AG04450 (cell line): ENCODE measurements at regions not wholly inside any gene's neighbourhood (a gene's known extent, or its start where the extent isn't known, plus 50 kb on each side); places are given as distances from the start of the nearest gene placed in this dataset.
"Not testable (repeated sequence)": the region's sequence is repeated elsewhere in the genome, so short reads cannot be mapped to it uniquely, and the experiment has no call there.

ENCODE experiments used
- CTCF ChIA-PET: fragments of 300-600, 350-600 bp; formaldehyde crosslinking; extraction: SDS; loops from one replicate; lab custom pipeline; 2022; ENCODE audit warnings: antibody characterized with exemption, inconsistent platforms; lab: Charles Lee
- POLR2A ChIA-PET: fragments of 350-600 bp; formaldehyde crosslinking; extraction: SDS; loops from one replicate; lab custom pipeline; 2021; ENCODE audit warnings: antibody characterized with exemption, inconsistent platforms; lab: Yijun Ruan, JAX
- DNase-seq: peaks from one replicate; pipeline ENCODE4 v3.0.0-alpha.2; 2011; ENCODE audit warnings: low read depth, low spot score
- H3K27ac ChIP-seq: one replicate; pipeline ENCODE4 v1.5.1; 2012; ENCODE audit warnings: low read depth, low read length, control low read depth
- H3K27me3 ChIP-seq: one replicate; pipeline ENCODE4 v1.6.0; 2012; ENCODE audit warnings: low read length; ENCODE audit not compliant: control insufficient read depth, insufficient read depth
- H3K4me3 ChIP-seq: 2 replicates; pipeline ENCODE4 v1.5.1; 2011; ENCODE audit warnings: mild to moderate bottlenecking, low read depth, low read length, control low read depth
- H3K9me3 ChIP-seq: 2 replicates; pipeline ENCODE4 v1.5.1; 2012; ENCODE audit warnings: low read length; ENCODE audit not compliant: control insufficient read depth, insufficient read depth
- TF ChIP-seq, protein P1 (sequence below): IDR thresholded peaks from 2 replicates; pipeline ENCODE4 v1.5.1; 2011; ENCODE audit warnings: low read depth, low read length, control low read depth, inconsistent platforms

DNA sequence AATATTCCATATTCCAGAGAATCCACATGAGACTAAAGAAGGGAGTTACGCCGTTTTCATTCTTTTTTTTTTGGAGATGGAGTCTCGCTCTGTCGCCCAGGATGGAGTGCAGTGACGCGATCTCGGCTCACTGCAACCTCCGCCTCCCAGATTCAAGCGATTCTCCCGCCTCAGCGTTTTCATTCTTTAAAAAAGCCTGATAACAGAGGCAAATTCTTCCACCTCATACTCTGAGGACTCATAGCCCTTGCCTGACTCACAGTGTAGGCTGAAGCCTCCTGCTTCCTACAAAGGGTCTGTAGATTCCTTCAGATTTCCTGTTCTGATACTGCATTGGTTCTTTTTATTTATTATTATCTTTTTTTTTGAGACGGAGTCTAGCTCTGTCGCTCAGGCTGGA lies 210.5 kb downstream of the SH3BGRL start:
- no peak for DNase-seq
- Histone ChIP-seq H3K27me3 (no peaks in the 10 kb centered on the region), H3K9me3 (no peaks in the 10 kb centered on the region), H3K27ac (no peak overlapping the region), H3K4me3 (no peak overlapping the region)
- ChIA-PET POLR2A (no interaction called here), CTCF (interaction anchor here (2.1 kb wide), 1 partner anchor 35 kb away, joined by 11 read pairs; no protein-coding TSS in a partner anchor)
- TF ChIP-seq, protein P1, sequence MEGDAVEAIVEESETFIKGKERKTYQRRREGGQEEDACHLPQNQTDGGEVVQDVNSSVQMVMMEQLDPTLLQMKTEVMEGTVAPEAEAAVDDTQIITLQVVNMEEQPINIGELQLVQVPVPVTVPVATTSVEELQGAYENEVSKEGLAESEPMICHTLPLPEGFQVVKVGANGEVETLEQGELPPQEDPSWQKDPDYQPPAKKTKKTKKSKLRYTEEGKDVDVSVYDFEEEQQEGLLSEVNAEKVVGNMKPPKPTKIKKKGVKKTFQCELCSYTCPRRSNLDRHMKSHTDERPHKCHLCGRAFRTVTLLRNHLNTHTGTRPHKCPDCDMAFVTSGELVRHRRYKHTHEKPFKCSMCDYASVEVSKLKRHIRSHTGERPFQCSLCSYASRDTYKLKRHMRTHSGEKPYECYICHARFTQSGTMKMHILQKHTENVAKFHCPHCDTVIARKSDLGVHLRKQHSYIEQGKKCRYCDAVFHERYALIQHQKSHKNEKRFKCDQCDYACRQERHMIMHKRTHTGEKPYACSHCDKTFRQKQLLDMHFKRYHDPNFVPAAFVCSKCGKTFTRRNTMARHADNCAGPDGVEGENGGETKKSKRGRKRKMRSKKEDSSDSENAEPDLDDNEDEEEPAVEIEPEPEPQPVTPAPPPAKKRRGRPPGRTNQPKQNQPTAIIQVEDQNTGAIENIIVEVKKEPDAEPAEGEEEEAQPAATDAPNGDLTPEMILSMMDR, result no peak

DNA sequence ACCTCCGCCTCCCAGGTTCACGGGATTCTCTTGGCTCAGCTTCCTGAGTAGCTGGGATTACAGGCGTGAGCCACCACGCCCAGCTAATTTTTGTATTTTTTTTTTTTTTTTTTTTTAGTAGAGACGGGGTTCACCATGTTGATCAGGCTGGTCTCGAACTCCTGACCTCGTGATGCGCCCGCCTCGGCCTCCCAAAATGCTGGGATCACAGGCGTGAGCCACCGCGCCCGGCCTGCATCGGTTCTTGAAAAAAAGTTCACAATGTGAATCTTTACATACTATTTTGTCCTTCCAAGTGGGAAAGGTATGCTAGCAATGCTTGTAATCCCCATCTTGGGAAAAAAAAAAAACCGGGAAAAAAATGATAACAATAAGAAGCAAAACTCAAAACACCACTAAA lies 211.0 kb downstream of the SH3BGRL start:
- not testable (repeated sequence) for DNase-seq, H3K27me3 ChIP-seq, H3K9me3 ChIP-seq, H3K27ac ChIP-seq, H3K4me3 ChIP-seq
- CTCF ChIA-PET, result interaction anchor here (2.1 kb wide), 1 partner anchor 35 kb away, joined by 11 read pairs; no protein-coding TSS in a partner anchor
- POLR2A ChIA-PET, result interaction anchor here (0.6 kb wide), 1 partner anchor 86 kb away, joined by 3 read pairs; no protein-coding TSS in a partner anchor

DNA sequence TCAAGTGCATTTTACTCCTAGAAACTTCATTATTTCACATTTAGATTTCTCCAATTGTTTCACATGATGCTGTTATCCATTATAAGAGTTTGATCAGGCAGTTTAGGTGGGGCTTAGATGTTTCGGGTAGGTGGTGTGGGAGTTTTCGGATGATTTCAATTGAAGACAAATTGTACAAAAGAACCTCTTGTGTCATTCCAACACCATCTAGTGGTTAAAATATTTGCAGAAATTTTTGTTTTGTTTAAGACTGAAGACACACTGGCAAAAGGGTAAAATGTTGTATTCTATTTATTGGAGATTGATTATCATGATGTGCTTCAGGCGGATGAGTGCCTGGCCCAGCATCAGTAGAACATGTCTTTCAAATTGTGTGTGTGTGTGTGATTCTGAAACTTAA lies 212.7 kb downstream of the SH3BGRL start:
- Histone ChIP-seq H3K4me3 (no peak overlapping the region), H3K27ac (no peak overlapping the region), H3K27me3 (no peaks in the 10 kb centered on the region), H3K9me3 (no peaks in the 10 kb centered on the region)
- CTCF ChIA-PET, result interaction anchor here (1.0 to 2.1 kb wide), 3 partner anchors 37 to 294 kb away, joined by 4 to 12 read pairs (median 11); no protein-coding TSS in a partner anchor
- POLR2A ChIA-PET, result no interaction called here
- no peak for DNase-seq
- TF ChIP-seq, protein P1, result peak; percentile 34
